BJ (cell line): ENCODE measurements at regions not wholly inside any gene's neighbourhood (a gene's known extent, or its start where the extent isn't known, plus 50 kb on each side); places are given as distances from the start of the nearest gene placed in this dataset.

Source experiments
- CTCF ChIA-PET: fragments of 350-600 bp; formaldehyde crosslinking; extraction: SDS; loops from one replicate; lab custom pipeline; 2021; ENCODE audit warnings: antibody characterized with exemption, inconsistent platforms; lab: Yijun Ruan, JAX
- POLR2A ChIA-PET: fragments of 300-600 bp; sonication (Branson Sonifier 250); formaldehyde crosslinking; extraction: SDS; loops from one replicate; lab custom pipeline; 2021; ENCODE audit warnings: antibody characterized with exemption; lab: Charles Lee
- DNase-seq: peaks from one replicate; pipeline ENCODE4 v3.0.0-alpha.2; 2011; ENCODE audit warnings: low read depth
- H3K27me3 ChIP-seq: 2 replicates; pipeline ENCODE4 v1.6.0; 2011; ENCODE audit warnings: low read length; ENCODE audit not compliant: control insufficient read depth, insufficient read depth
- H3K36me3 ChIP-seq: 2 replicates; pipeline ENCODE4 v1.5.1; 2011; ENCODE audit warnings: low read length; ENCODE audit not compliant: control insufficient read depth, insufficient read depth
- H3K4me3 ChIP-seq: 2 replicates; pipeline ENCODE4 v1.5.1; 2011; ENCODE audit warnings: low read depth, mild to moderate bottlenecking, control low read depth, low read length
- CTCF ChIP-seq: IDR thresholded peaks from 2 replicates; pipeline ENCODE4 v1.5.1; 2011; ENCODE audit warnings: low read depth, mild to moderate bottlenecking, control low read depth, inconsistent platforms, low read length, moderate library complexity; ENCODE audit not compliant: insufficient read depth

GRCh38 chr1:77632216-77632615, 50.2 kb downstream of the ZZZ3 start:
- Histone ChIP-seq H3K4me3 (no peak overlapping the region), H3K36me3 (peaks cover 12% of the 10 kb centered on the region), H3K27me3 (no peaks in the 10 kb centered on the region)
- no peak for DNase-seq
- POLR2A ChIA-PET, result no interaction called here
- no peak for TF ChIP-seq CTCF
- CTCF ChIA-PET, result interaction anchor here (0.8 kb wide), 2 partner anchors 8 to 12 kb away, joined by 3 read pairs; no protein-coding TSS in a partner anchor

GRCh38 chr1:77631751-77632150, 50.7 kb downstream of the ZZZ3 start:
- no peak for TF ChIP-seq CTCF
- no peak overlapping the region for H3K4me3 ChIP-seq
- H3K36me3 ChIP-seq, result peaks cover 11% of the 10 kb centered on the region
- H3K27me3 ChIP-seq, result no peaks in the 10 kb centered on the region
- ChIA-PET CTCF (no interaction called here), POLR2A (no interaction called here)
- DNase-seq, result no peak

- Histone ChIP-seq H3K27me3 (no peaks in the 10 kb centered on the region), H3K4me3 (no peak overlapping the region), H3K36me3 (peaks cover 10% of the 10 kb centered on the region)
- CTCF ChIA-PET, result no interaction called here
- TF ChIP-seq CTCF, result no peak
- DNase-seq, result no peak
- POLR2A ChIA-PET, result no interaction called here
Observed at GRCh38 chr1:77631302-77631701, 51.2 kb downstream of the ZZZ3 start.

GRCh38 chr1:77627978-77628570, 54.4 kb downstream of the ZZZ3 start:
- no peak for DNase-seq
- Histone ChIP-seq H3K27me3 (no peaks in the 10 kb centered on the region), H3K4me3 (no peak overlapping the region), H3K36me3 (peaks cover 9% of the 10 kb centered on the region)
- ChIA-PET CTCF (no interaction called here), POLR2A (no interaction called here)
- TF ChIP-seq CTCF, result no peak

- Histone ChIP-seq H3K27me3 (no peaks in the 10 kb centered on the region), H3K4me3 (no peak overlapping the region), H3K36me3 (no peaks in the 10 kb centered on the region; the same call in none of the 2 replicates)
- CTCF ChIA-PET, result no interaction called here
- no peak for TF ChIP-seq CTCF
- POLR2A ChIA-PET, result no interaction called here
- no peak for DNase-seq
Observed at GRCh38 chr1:77625250-77625649, 57.2 kb downstream of the ZZZ3 start.
